ENCODE measurements at regions not wholly inside any gene's neighbourhood (a gene's known extent, or its start where the extent isn't known, plus 50 kb on each side); places are given as distances from the start of the nearest gene placed in this dataset.

DNA sequence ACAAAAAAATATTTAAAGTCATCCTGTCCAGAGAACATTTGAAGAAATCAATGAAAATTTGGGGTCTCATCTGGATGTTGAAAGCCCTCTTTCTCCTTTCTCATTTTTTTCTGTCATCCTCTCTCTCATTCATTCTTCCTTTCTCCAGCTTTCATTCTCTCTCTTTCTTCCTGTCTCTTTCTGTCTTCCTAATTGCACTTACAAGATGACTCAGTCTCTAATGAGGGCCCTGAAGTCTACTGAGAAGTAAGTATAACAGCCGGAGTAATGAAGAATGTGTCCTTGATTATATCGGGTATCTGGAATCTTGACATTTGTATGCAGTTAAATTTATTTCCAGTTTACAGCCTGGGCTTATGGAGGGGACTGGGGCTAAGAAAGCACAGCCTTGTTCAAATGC is 232.2 kb upstream of the SULF2 start:
- H3K4me1 Mint-ChIP-seq: peaks cover 17% of the 10 kb centered on the region
- TF ChIP-seq EZH2phosphoT487 (IDR thresholded peaks at IDR 0.05): no peak
- no peak for TF ChIP-seq EZH2 (IDR thresholded peaks at IDR 0.05)

DNA sequence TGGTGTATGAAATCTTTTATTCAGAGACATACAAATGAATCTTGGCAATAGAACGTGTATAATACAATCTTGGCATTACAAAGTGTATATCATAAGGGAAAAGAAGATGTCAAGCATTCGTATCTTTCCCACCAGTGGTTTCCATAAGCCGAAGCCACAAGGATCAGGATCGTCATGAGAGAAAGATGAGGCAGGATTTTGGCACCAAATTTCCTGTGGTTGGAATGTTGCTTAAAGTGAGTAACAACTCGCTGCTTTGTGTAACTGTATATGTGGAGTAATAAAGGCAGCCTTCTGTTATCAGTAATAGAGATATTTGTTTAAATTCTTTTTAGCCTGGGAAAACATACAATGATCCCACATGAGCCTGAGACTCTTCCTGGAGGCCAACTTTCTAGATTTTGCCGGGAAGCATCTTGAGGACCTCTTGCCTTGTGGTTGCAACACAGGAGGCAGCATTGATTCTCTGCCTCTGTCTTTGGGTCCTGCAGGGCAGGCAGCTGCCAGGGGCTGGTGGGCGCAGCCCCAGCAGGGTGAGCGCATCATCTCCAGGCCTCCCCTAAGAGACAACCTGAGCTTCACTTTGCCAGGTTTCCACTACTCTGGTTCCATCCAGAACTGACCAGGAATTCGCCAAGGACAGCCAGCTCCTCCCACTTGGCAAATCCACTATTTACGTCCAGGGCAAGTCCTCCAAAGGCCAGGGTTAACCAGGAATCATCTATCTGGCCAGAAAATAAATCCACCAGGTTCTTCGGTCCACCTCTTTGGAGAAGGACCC is 230.9 kb upstream of the SULF2 start:
- Mint-ChIP-seq H3K4me3 (no peak overlapping the region), H3K27me3 (ENCODE audit: insufficient read depth, low read depth) (peaks cover 12% of the 10 kb centered on the region), H3K4me1 (peaks cover 17% of the 10 kb centered on the region), H3K36me3 (peaks cover 1% of the 10 kb centered on the region), H3K9me3 (peaks cover 19% of the 10 kb centered on the region), H3K27ac (no peak overlapping the region)
- Histone ChIP-seq H2AFZ (replicated peaks) (no peak overlapping the region), H3K9me3 (ENCODE audit: low read depth) (no peaks in the 10 kb centered on the region), H3K27ac (no peak overlapping the region), H3K4me3 (no peak overlapping the region), H3F3A (ENCODE audit: low read depth) (no peaks in the 10 kb centered on the region), H4K20me1 (ENCODE audit: low read depth) (no peaks in the 10 kb centered on the region), H3K79me2 (ENCODE audit: low read depth) (no peaks in the 10 kb centered on the region), H3K36me3 (no peaks in the 10 kb centered on the region), H3K9ac (no peak overlapping the region), H3K4me1 (no peaks in the 10 kb centered on the region), H3K4me2 (no peak overlapping the region), H3K27me3 (no peaks in the 10 kb centered on the region)
- TF ChIP-seq EZH2phosphoT487 (IDR thresholded peaks at IDR 0.05): no peak
- TF ChIP-seq EZH2 (IDR thresholded peaks at IDR 0.05): no peak
- TF ChIP-seq, protein P1, sequence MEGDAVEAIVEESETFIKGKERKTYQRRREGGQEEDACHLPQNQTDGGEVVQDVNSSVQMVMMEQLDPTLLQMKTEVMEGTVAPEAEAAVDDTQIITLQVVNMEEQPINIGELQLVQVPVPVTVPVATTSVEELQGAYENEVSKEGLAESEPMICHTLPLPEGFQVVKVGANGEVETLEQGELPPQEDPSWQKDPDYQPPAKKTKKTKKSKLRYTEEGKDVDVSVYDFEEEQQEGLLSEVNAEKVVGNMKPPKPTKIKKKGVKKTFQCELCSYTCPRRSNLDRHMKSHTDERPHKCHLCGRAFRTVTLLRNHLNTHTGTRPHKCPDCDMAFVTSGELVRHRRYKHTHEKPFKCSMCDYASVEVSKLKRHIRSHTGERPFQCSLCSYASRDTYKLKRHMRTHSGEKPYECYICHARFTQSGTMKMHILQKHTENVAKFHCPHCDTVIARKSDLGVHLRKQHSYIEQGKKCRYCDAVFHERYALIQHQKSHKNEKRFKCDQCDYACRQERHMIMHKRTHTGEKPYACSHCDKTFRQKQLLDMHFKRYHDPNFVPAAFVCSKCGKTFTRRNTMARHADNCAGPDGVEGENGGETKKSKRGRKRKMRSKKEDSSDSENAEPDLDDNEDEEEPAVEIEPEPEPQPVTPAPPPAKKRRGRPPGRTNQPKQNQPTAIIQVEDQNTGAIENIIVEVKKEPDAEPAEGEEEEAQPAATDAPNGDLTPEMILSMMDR (IDR thresholded peaks at IDR 0.05): no peak
- no peak for DNase-seq (ENCODE audit: low spot score)

More for the DNA sequence above, 232.2 kb upstream of the SULF2 start:
- no peak overlapping the region for H3K27ac Mint-ChIP-seq
- H3K27me3 Mint-ChIP-seq (ENCODE audit: insufficient read depth, low read depth): peaks cover 9% of the 10 kb centered on the region
- Histone ChIP-seq H3K4me2 (no peak overlapping the region), H3K4me1 (no peaks in the 10 kb centered on the region), H3K27me3 (no peaks in the 10 kb centered on the region), H3K9ac (no peak overlapping the region), H2AFZ (replicated peaks) (no peak overlapping the region), H4K20me1 (ENCODE audit: low read depth) (no peaks in the 10 kb centered on the region), H3K79me2 (ENCODE audit: low read depth) (no peaks in the 10 kb centered on the region), H3K36me3 (no peaks in the 10 kb centered on the region), H3K9me3 (ENCODE audit: low read depth) (no peaks in the 10 kb centered on the region), H3F3A (ENCODE audit: low read depth) (no peaks in the 10 kb centered on the region), H3K4me3 (no peak overlapping the region), H3K27ac (no peak overlapping the region)
- H3K4me3 Mint-ChIP-seq: no peak overlapping the region
- peaks cover 14% of the 10 kb centered on the region for H3K9me3 Mint-ChIP-seq
- no peak for DNase-seq (ENCODE audit: low spot score)
- no peaks in the 10 kb centered on the region for H3K36me3 Mint-ChIP-seq

DNA sequence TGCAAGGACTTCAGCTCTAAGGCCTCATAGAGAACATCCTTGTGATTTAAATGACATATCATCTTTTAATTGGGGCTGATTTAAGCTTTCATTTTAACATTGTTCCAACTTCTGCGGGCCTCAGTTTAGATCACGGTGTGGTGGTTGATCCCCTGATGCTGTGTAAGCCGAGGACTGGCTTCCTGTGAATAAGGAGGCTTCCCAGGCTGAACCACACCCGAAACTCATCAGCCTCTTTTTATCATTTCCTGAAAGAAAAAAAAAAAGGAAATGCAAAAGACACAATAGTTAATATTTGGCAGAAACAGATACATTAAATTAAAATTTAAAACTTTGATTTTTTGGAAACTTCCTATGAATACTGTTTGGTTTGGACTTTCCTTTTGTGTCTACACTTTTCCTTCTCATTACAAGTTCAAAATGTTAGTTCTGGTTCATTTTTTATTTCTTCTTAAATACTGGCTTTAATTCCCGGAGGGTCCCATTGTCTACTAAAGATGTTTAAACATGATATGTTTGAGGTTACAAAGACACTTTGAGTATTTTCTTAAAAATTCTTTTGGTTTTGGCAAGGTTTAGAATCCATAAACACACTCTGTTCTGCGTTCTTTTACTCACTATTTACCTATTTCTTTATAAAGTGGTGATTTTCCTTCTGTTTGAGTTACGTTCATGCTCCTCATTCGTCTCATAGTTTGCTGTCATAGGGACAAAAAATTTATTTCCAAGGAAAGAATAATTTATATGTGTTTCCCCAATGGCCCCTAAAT is 230.0 kb upstream of the SULF2 start:
- no peaks in the 10 kb centered on the region for H3K4me1 ChIP-seq
- no peaks in the 10 kb centered on the region for H3F3A ChIP-seq (ENCODE audit: low read depth)
- Mint-ChIP-seq H3K36me3 (peaks cover 1% of the 10 kb centered on the region), H3K9me3 (peaks cover 19% of the 10 kb centered on the region), H3K4me1 (peaks cover 10% of the 10 kb centered on the region), H3K27ac (no peak overlapping the region), H3K4me3 (no peak overlapping the region), H3K27me3 (ENCODE audit: insufficient read depth, low read depth) (peaks cover 12% of the 10 kb centered on the region)
- no peaks in the 10 kb centered on the region for H3K9me3 ChIP-seq (ENCODE audit: low read depth)
- no peak for DNase-seq (ENCODE audit: low spot score)
- H3K4me3 ChIP-seq: no peak overlapping the region
- TF ChIP-seq EZH2 (IDR thresholded peaks at IDR 0.05) (no peak), EZH2phosphoT487 (IDR thresholded peaks at IDR 0.05) (no peak)
- TF ChIP-seq, protein P1 (IDR thresholded peaks at IDR 0.05): no peak
- H3K27me3 ChIP-seq: no peaks in the 10 kb centered on the region
- no peaks in the 10 kb centered on the region for H3K79me2 ChIP-seq (ENCODE audit: low read depth)
- H4K20me1 ChIP-seq (ENCODE audit: low read depth): no peaks in the 10 kb centered on the region
- no peak overlapping the region for H3K9ac ChIP-seq
- no peak overlapping the region for H3K27ac ChIP-seq
- no peak overlapping the region for H3K4me2 ChIP-seq
- H2AFZ ChIP-seq (replicated peaks): no peak overlapping the region
- no peaks in the 10 kb centered on the region for H3K36me3 ChIP-seq
